DMS79 (cell line): ENCODE measurements at regions not wholly inside any gene's neighbourhood (a gene's known extent, or its start where the extent isn't known, plus 50 kb on each side); places are given as distances from the start of the nearest gene placed in this dataset.
A peak's percentile ranks its signal among the peaks of the same experiment; 100 is the strongest.

Source experiments
- DNase-seq: peaks from one replicate; lab custom pipeline; 2025; lab: John Stamatoyannopoulos, UW

- DNase-seq: no peak
These were observed 228.6 kb upstream of the ID2 start for GRCh38 chr2:8452979-8453903.

- no peak for DNase-seq
These were observed 228.0 kb upstream of the ID2 start for GRCh38 chr2:8453904-8454302.

GRCh38 chr2:8454797-8455196, 227.1 kb upstream of the ID2 start:
- no peak for DNase-seq

GRCh38 chr2:8455236-8456150, 226.4 kb upstream of the ID2 start:
- no peak for DNase-seq

GRCh38 chr2:8456151-8457091, 225.4 kb upstream of the ID2 start:
- no peak for DNase-seq

DNA sequence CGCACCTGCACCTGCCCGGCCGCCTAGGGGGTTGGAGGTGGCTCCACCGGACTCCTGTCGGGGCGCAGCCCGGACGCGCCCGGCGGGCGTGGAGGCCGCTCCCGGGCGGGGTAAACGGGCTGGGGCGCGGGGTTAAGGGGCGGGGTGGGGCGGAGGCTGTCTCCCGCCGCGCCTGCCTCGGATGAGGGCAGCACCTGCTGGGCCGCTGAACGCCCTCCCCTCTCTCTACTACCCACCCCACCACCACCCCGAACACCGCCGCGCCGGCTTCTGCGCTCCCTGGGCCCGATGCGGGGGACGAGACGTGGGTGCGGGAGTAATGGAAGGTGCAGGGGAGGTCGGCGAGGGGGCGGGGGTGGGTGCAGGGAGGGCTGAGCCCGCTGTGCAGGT, 224.8 kb upstream of the ID2 start:
- DNase-seq: no peak

- DNase-seq: peak; percentile 36
These were observed 224.0 kb upstream of the ID2 start for GRCh38 chr2:8457699-8458502.

GRCh38 chr2:8458503-8459459, 223.1 kb upstream of the ID2 start:
- no peak for DNase-seq

DNA sequence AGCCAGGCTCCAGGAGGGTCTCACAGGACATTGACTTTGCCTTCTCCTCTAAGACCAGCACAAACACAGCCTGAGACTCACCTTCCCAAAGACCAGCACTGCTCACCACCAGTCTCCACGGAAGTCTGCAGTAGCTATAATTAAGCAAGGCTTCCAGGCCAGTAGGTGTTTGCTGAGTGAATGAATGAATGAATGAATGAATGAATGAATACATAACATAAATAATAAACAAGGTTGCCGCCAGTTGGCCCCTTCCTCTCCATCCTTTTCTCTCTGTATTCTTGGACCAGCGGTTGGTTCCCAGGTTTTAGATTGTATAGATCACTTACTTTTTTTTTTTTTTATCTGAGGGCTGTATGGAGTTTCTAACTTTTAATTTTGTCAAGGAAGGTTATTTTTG, 222.4 kb upstream of the ID2 start:
- DNase-seq: no peak

- no peak for DNase-seq
These were observed 220.5 kb upstream of the ID2 start for GRCh38 chr2:8461341-8461740.

- no peak for DNase-seq
These were observed 219.6 kb upstream of the ID2 start for GRCh38 chr2:8462280-8462679.

- DNase-seq: no peak
These were observed 218.8 kb upstream of the ID2 start for GRCh38 chr2:8462899-8463648.

- no peak for DNase-seq
These were observed 216.3 kb upstream of the ID2 start for GRCh38 chr2:8465560-8465959.

DNA sequence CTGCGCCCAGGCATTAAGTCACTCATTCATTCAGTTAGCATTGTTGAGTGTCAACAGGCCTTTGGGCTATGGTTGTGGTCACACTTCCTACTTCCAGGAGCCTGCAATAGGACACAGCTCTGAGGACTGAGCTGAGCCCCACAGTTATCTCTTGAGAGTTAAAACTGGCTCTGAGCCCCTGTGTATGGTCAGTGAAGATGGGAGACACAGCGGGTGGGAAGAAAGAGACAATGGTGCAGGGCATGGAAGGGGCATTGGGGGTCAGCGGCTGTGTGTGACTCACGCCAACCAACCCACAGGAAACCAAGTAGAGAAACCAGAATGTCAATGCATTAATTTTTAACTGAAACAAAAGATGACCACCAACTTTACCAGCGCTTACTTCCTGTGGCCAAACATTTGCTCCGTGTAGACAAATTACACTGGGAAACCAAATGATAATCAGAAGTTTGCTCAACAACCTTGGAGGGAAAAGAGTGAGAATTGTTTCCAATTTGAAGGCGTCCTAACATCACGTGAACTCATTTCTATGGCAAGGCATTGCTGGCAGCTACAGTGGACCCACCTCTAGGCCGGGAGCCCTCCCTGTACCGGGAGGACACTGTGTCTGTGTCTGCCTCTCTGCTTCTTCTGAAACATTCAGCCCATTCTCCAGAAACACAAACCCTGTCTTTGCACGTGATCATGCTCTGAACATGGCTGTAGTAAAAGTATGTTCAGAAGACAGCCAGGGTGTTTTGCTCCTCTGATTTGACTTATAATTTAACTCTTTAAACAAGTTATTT, 212.0 kb upstream of the ID2 start:
- DNase-seq: no peak

DNA sequence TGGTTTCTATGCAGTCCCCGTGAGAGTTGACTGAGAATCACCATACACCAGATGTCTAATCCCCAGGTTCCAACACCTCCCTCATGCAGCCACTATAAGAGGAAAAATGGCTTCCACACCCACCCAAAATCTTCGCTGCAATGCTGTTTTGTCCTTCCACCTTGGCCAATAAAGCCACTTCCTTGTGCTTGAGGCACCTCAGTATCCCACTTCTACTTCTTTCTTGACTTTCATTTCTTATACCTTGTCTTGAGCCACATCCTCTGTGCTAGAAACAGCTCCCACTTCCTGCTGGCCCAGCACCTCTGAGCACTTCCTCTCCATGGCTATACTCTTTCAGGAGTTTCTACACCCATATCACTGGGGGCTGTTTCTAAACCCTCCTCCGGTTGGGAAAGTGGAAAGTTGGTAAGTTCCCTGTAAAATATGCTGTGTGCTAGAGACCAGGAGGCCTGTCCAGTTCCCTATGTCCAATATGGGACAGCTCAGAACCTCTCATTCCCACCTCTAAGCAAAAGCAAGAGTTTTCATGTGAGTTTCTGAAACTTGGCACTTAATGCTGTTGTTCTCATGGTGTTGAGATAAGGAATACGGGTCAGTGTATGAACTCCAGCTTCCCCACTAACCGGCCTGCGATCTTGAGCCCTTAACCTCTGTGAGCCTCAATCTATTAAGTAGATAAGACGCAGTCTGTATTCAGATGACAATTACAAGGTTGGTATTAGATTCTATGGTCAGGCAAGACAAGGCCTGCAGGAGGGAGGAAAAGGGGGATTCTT, 209.1 kb upstream of the ID2 start:
- DNase-seq: no peak

DNA sequence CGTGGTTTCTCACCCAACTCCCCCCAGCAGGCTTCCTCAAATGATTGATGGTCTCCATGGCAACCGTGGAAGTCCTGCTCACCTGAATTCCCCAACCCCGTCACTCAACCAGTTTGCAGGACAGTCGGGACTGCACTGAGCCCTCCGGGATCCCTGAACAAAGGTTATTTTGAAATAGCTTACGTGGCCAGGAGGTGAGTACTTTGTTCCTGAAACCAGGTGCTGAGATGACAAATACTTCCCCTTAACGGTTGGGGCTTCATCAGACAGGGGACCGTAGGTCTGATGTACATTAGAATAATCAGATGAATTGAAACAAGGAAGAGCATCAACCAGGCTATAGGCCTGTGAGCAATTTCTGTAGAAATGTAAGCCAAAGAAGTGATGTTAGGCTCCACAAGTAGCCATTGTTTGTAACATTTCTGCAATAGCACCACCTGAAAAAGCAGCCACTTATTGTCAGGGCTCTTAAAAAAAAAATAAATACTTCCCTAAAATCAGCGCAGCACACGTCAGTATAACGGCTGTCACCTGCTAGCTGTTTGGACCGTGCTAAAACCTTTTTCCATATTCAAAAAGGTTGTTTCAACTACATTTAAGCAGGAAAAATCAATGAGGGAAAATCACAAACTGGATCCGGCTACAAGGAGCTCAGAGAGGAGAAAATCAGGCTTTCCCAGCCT, 206.4 kb upstream of the ID2 start:
- DNase-seq: no peak
